ENCODE measurements at regions not wholly inside any gene's neighbourhood (a gene's known extent, or its start where the extent isn't known, plus 50 kb on each side); places are given as distances from the start of the nearest gene placed in this dataset.

- Histone ChIP-seq H3K27ac (ENCODE audit: low read length) (no peak overlapping the region), H3K36me3 (ENCODE audit: insufficient read depth, low read length) (no peaks in the 10 kb centered on the region), H4K20me1 (ENCODE audit: insufficient read depth) (no peaks in the 10 kb centered on the region), H3K4me3 (ENCODE audit: low read length) (no peak overlapping the region), H3K27me3 (ENCODE audit: insufficient read depth, low read depth, low read length) (no peaks in the 10 kb centered on the region), H3F3A (ENCODE audit: insufficient read depth, low read length, poor library complexity, severe bottlenecking) (no peaks in the 10 kb centered on the region), H3K4me2 (ENCODE audit: low read length) (no peak overlapping the region), H3K9me2 (ENCODE audit: insufficient read depth, low read length) (no peaks in the 10 kb centered on the region), H3K79me2 (replicated peaks; ENCODE audit: insufficient read depth, low read length) (no peaks in the 10 kb centered on the region), H2AFZ (ENCODE audit: low read depth, low read length) (no peak overlapping the region), H3K9ac (ENCODE audit: low read length) (no peak overlapping the region), H3K9me3 (ENCODE audit: low read length) (no peaks in the 10 kb centered on the region)
- TF ChIP-seq MXI1 (conservative IDR thresholded peaks at IDR 0.05; ENCODE audit: poor library complexity, severe bottlenecking): no peak
- peak; percentile 28 for TF ChIP-seq RAD21 (conservative IDR thresholded peaks at IDR 0.05)
- TF ChIP-seq EZH2 (IDR thresholded peaks at IDR 0.05; ENCODE audit: borderline replicate concordance, insufficient read depth, low read length, poor library complexity, severe bottlenecking): no peak
- TF ChIP-seq TAF1 (IDR thresholded peaks at IDR 0.05; ENCODE audit: low read depth): no peak
- peak; percentile 39 for TF ChIP-seq CTCF (IDR thresholded peaks at IDR 0.05; ENCODE audit: poor library complexity, severe bottlenecking)
- TF ChIP-seq POLR2AphosphoS5 (IDR thresholded peaks at IDR 0.05): no peak
- peak; percentile 24 for TF ChIP-seq SMC3 (conservative IDR thresholded peaks at IDR 0.05; ENCODE audit: poor library complexity)
Observed at GRCh38 chr5:23994581-23995370, 487.4 kb downstream of the PRDM9 start.

- no peaks in the 10 kb centered on the region for H3K9me2 ChIP-seq (ENCODE audit: insufficient read depth, low read length)
- no peaks in the 10 kb centered on the region for H3K9me3 ChIP-seq (ENCODE audit: low read length)
- no peak overlapping the region for H2AFZ ChIP-seq (ENCODE audit: low read depth, low read length)
- H4K20me1 ChIP-seq (ENCODE audit: insufficient read depth): no peaks in the 10 kb centered on the region
- no peaks in the 10 kb centered on the region for H3K27me3 ChIP-seq (ENCODE audit: insufficient read depth, low read depth, low read length)
- H3K36me3 ChIP-seq (ENCODE audit: insufficient read depth, low read length): no peaks in the 10 kb centered on the region
- no peak overlapping the region for H3K9ac ChIP-seq (ENCODE audit: low read length)
- no peak overlapping the region for H3K4me2 ChIP-seq (ENCODE audit: low read length)
- H3F3A ChIP-seq (ENCODE audit: insufficient read depth, low read length, poor library complexity, severe bottlenecking): no peaks in the 10 kb centered on the region
- TF ChIP-seq MXI1 (conservative IDR thresholded peaks at IDR 0.05; ENCODE audit: poor library complexity, severe bottlenecking) (no peak), SMC3 (conservative IDR thresholded peaks at IDR 0.05; ENCODE audit: poor library complexity) (no peak), EZH2 (IDR thresholded peaks at IDR 0.05; ENCODE audit: borderline replicate concordance, insufficient read depth, low read length, poor library complexity, severe bottlenecking) (no peak), POLR2AphosphoS5 (IDR thresholded peaks at IDR 0.05) (no peak), TAF1 (IDR thresholded peaks at IDR 0.05; ENCODE audit: low read depth) (no peak), EP300 (conservative IDR thresholded peaks at IDR 0.05; ENCODE audit: poor library complexity, severe bottlenecking) (no peak), REST (IDR thresholded peaks at IDR 0.05; ENCODE audit: borderline replicate concordance) (no peak), RAD21 (conservative IDR thresholded peaks at IDR 0.05) (no peak), CTCF (IDR thresholded peaks at IDR 0.05; ENCODE audit: poor library complexity, severe bottlenecking) (no peak)
- H3K4me3 ChIP-seq (ENCODE audit: low read length): no peak overlapping the region
- H3K27ac ChIP-seq (ENCODE audit: low read length): no peak overlapping the region
- no peaks in the 10 kb centered on the region for H3K79me2 ChIP-seq (replicated peaks; ENCODE audit: insufficient read depth, low read length)
Observed at GRCh38 chr5:23996525-23996924, 489.1 kb downstream of the PRDM9 start.
